ENCODE measurements at regions not wholly inside any gene's neighbourhood (a gene's known extent, or its start where the extent isn't known, plus 50 kb on each side); places are given as distances from the start of the nearest gene placed in this dataset.
A peak's percentile ranks its signal among the peaks of the same experiment; 100 is the strongest.

- H3K4me3 ChIP-seq (ENCODE audit: low read depth, low read length) = no peak overlapping the region
- no peak for TF ChIP-seq CTCF (IDR thresholded peaks at IDR 0.05; ENCODE audit: control insufficient read depth, extremely low read depth, insufficient read depth)
- DNase-seq (ENCODE audit: low read depth) = peak; percentile 21
These were observed 65.9 kb downstream of the SHOC1 start for GRCh38 chr9:111728617-111729366.

- no peak for TF ChIP-seq CTCF (IDR thresholded peaks at IDR 0.05; ENCODE audit: control insufficient read depth, extremely low read depth, insufficient read depth)
- H3K4me3 ChIP-seq (ENCODE audit: low read depth, low read length) = no peak overlapping the region
- no peak for DNase-seq (ENCODE audit: low read depth)
These were observed 66.6 kb downstream of the SHOC1 start for GRCh38 chr9:111728143-111728542.

GRCh38 chr9:111726949-111727348, 65.5 kb downstream of the GNG10 start:
- no peak for DNase-seq (ENCODE audit: low read depth)
- TF ChIP-seq CTCF (IDR thresholded peaks at IDR 0.05; ENCODE audit: control insufficient read depth, extremely low read depth, insufficient read depth) = no peak
- no peak overlapping the region for H3K4me3 ChIP-seq (ENCODE audit: low read depth, low read length)

GRCh38 chr9:111720174-111720573, 58.8 kb downstream of the GNG10 start:
- no peak overlapping the region for H3K4me3 ChIP-seq (ENCODE audit: low read depth, low read length)
- DNase-seq (ENCODE audit: low read depth) = no peak
- 0 out of 2 replicates have a peak, but pooled peaks have one; percentile 2 for TF ChIP-seq CTCF (IDR thresholded peaks at IDR 0.05; ENCODE audit: control insufficient read depth, extremely low read depth, insufficient read depth)
